ENCODE measurements at regions not wholly inside any gene's neighbourhood (a gene's known extent, or its start where the extent isn't known, plus 50 kb on each side); places are given as distances from the start of the nearest gene placed in this dataset.

GRCh38 chr6:156379392-156380289 is 397.5 kb upstream of the ARID1B start:
- Histone ChIP-seq H3K9me2 (replicated peaks; ENCODE audit: insufficient read depth, low read length) (no peaks in the 10 kb centered on the region), H3K27me3 (replicated peaks; ENCODE audit: insufficient read depth, low read length) (no peaks in the 10 kb centered on the region), H3K4me3 (ENCODE audit: low read length) (no peak overlapping the region), H3K9me3 (replicated peaks; ENCODE audit: insufficient read depth, low read length) (no peaks in the 10 kb centered on the region), H3K4me2 (ENCODE audit: low read depth, low read length) (no peak overlapping the region), H2AFZ (ENCODE audit: low read length) (no peak overlapping the region), H3K27ac (ENCODE audit: low read length) (no peak overlapping the region), H3F3A (ENCODE audit: insufficient read depth, low read length) (no peaks in the 10 kb centered on the region), H3K79me2 (ENCODE audit: low read length) (no peaks in the 10 kb centered on the region), H3K9ac (ENCODE audit: low read length) (no peak overlapping the region), H4K20me1 (ENCODE audit: insufficient read depth, low read length) (no peaks in the 10 kb centered on the region), H3K36me3 (replicated peaks; ENCODE audit: insufficient read depth, low read length) (no peaks in the 10 kb centered on the region), H3K4me1 (ENCODE audit: low read length) (no peaks in the 10 kb centered on the region)
- DNase-seq = no peak
- TF ChIP-seq EZH2 (optimal IDR thresholded peaks at IDR 0.05; ENCODE audit: low read depth, low read length) (no peak), EZH2phosphoT487 (IDR thresholded peaks at IDR 0.05; ENCODE audit: low read length) (no peak)
- TF ChIP-seq, protein P1, sequence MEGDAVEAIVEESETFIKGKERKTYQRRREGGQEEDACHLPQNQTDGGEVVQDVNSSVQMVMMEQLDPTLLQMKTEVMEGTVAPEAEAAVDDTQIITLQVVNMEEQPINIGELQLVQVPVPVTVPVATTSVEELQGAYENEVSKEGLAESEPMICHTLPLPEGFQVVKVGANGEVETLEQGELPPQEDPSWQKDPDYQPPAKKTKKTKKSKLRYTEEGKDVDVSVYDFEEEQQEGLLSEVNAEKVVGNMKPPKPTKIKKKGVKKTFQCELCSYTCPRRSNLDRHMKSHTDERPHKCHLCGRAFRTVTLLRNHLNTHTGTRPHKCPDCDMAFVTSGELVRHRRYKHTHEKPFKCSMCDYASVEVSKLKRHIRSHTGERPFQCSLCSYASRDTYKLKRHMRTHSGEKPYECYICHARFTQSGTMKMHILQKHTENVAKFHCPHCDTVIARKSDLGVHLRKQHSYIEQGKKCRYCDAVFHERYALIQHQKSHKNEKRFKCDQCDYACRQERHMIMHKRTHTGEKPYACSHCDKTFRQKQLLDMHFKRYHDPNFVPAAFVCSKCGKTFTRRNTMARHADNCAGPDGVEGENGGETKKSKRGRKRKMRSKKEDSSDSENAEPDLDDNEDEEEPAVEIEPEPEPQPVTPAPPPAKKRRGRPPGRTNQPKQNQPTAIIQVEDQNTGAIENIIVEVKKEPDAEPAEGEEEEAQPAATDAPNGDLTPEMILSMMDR (IDR thresholded peaks at IDR 0.05; ENCODE audit: low read length) = no peak

GRCh38 chr6:156378853-156379252 is 398.3 kb upstream of the ARID1B start:
- Histone ChIP-seq H4K20me1 (ENCODE audit: insufficient read depth, low read length) (no peaks in the 10 kb centered on the region), H3K4me3 (ENCODE audit: low read length) (no peak overlapping the region)
- no peak for DNase-seq

DNA sequence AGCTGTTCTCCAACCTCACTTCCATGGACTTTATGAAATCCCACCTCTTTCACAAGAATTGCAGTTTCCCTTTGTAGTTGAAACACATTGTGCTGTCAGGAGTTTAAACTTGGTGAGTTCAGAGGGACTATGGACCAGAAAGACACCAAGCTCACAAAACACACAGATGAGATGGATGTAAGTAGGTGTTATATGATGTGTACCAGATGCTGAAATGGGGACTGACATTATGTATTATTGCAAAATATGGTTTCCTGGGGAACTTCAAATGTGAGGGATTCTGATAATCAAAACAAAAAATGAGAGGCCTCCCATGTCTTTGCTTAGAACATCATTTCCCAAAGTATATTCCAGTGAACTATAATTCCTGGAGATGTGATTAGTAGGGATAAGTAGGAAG is 401.1 kb upstream of the ARID1B start:
- TF ChIP-seq, protein P1 (IDR thresholded peaks at IDR 0.05; ENCODE audit: low read length) = no peak
- TF ChIP-seq EZH2phosphoT487 (IDR thresholded peaks at IDR 0.05; ENCODE audit: low read length) (no peak), EZH2 (optimal IDR thresholded peaks at IDR 0.05; ENCODE audit: low read depth, low read length) (no peak)
- Histone ChIP-seq H3K9ac (ENCODE audit: low read length) (no peak overlapping the region), H3K9me2 (replicated peaks; ENCODE audit: insufficient read depth, low read length) (no peaks in the 10 kb centered on the region), H3K36me3 (replicated peaks; ENCODE audit: insufficient read depth, low read length) (no peaks in the 10 kb centered on the region), H3K79me2 (ENCODE audit: low read length) (no peaks in the 10 kb centered on the region), H3K9me3 (replicated peaks; ENCODE audit: insufficient read depth, low read length) (no peaks in the 10 kb centered on the region), H3K27ac (ENCODE audit: low read length) (no peak overlapping the region), H3K4me2 (ENCODE audit: low read depth, low read length) (no peak overlapping the region), H3F3A (ENCODE audit: insufficient read depth, low read length) (no peaks in the 10 kb centered on the region), H3K4me3 (ENCODE audit: low read length) (no peak overlapping the region), H3K27me3 (replicated peaks; ENCODE audit: insufficient read depth, low read length) (no peaks in the 10 kb centered on the region), H2AFZ (ENCODE audit: low read length) (no peak overlapping the region), H4K20me1 (ENCODE audit: insufficient read depth, low read length) (no peaks in the 10 kb centered on the region), H3K4me1 (ENCODE audit: low read length) (no peaks in the 10 kb centered on the region)
- no peak for DNase-seq

More at GRCh38 chr6:156378853-156379252, 398.3 kb upstream of the ARID1B start:
- TF ChIP-seq, protein P1 (IDR thresholded peaks at IDR 0.05; ENCODE audit: low read length) = no peak
- TF ChIP-seq EZH2phosphoT487 (IDR thresholded peaks at IDR 0.05; ENCODE audit: low read length) = no peak
- no peak for TF ChIP-seq EZH2 (optimal IDR thresholded peaks at IDR 0.05; ENCODE audit: low read depth, low read length)
- no peak overlapping the region for H2AFZ ChIP-seq (ENCODE audit: low read length)
- no peak overlapping the region for H3K27ac ChIP-seq (ENCODE audit: low read length)
- H3K4me2 ChIP-seq (ENCODE audit: low read depth, low read length) = no peak overlapping the region
- H3K9ac ChIP-seq (ENCODE audit: low read length) = no peak overlapping the region
- no peaks in the 10 kb centered on the region for H3K36me3 ChIP-seq (replicated peaks; ENCODE audit: insufficient read depth, low read length)
- H3K27me3 ChIP-seq (replicated peaks; ENCODE audit: insufficient read depth, low read length) = no peaks in the 10 kb centered on the region
- no peaks in the 10 kb centered on the region for H3K9me3 ChIP-seq (replicated peaks; ENCODE audit: insufficient read depth, low read length)
- no peaks in the 10 kb centered on the region for H3F3A ChIP-seq (ENCODE audit: insufficient read depth, low read length)
- no peaks in the 10 kb centered on the region for H3K79me2 ChIP-seq (ENCODE audit: low read length)
- H3K9me2 ChIP-seq (replicated peaks; ENCODE audit: insufficient read depth, low read length) = no peaks in the 10 kb centered on the region
- no peaks in the 10 kb centered on the region for H3K4me1 ChIP-seq (ENCODE audit: low read length)
